ENCODE measurements at regions not wholly inside any gene's neighbourhood (a gene's known extent, or its start where the extent isn't known, plus 50 kb on each side); places are given as distances from the start of the nearest gene placed in this dataset.

- Histone ChIP-seq H3K36me3 (replicated peaks in 1 of 2) (no peaks in the 10 kb centered on the region), H3K4me3 (no peak overlapping the region), H3K27me3 (peaks cover 45% of the 10 kb centered on the region), H3K27ac (no peak overlapping the region), H3K9me3 (replicated peaks in 1 of 3) (no peaks in the 10 kb centered on the region), H3K4me1 (replicated peaks in 1 of 2) (no peaks in the 10 kb centered on the region)
- WGBS, 4 donors = 58 to 77% (median 73%) methylated on average over 3 of the region's 3 CpGs
- DNase-seq = no peak
- TF ChIP-seq POLR2A (IDR thresholded peaks at IDR 0.05) = no peak
- TF ChIP-seq CTCF (IDR thresholded peaks at IDR 0.05) = no peak
- intact Hi-C loops (cut with DNase I) = no loop called here
Measured at GRCh38 chr1:38787041-38787440, 72.5 kb downstream of the RRAGC start.

- H3K4me3 ChIP-seq = no peak overlapping the region
- DNase-seq = no peak
- no peaks in the 10 kb centered on the region for H3K9me3 ChIP-seq (replicated peaks in 1 of 3)
- 72 to 91% (median 76%) methylated on average over 6 of the region's 6 CpGs for WGBS, 4 donors
- no peak for TF ChIP-seq CTCF (IDR thresholded peaks at IDR 0.05)
- no peak for TF ChIP-seq POLR2A (IDR thresholded peaks at IDR 0.05)
- peaks cover 46% of the 10 kb centered on the region for H3K27me3 ChIP-seq
- intact Hi-C loops (cut with DNase I) = no loop called here
- no peaks in the 10 kb centered on the region for H3K36me3 ChIP-seq (replicated peaks in 1 of 2)
- H3K27ac ChIP-seq = no peak overlapping the region
- no peaks in the 10 kb centered on the region for H3K4me1 ChIP-seq (replicated peaks in 1 of 2)
Measured at GRCh38 chr1:38786040-38786436, 73.5 kb downstream of the RRAGC start.

GRCh38 chr1:38785285-38786039 is 74.1 kb downstream of the RRAGC start:
- Histone ChIP-seq H3K27ac (no peak overlapping the region), H3K4me3 (no peak overlapping the region), H3K36me3 (replicated peaks in 1 of 2) (no peaks in the 10 kb centered on the region), H3K9me3 (replicated peaks in 1 of 3) (no peaks in the 10 kb centered on the region), H3K27me3 (peaks cover 48% of the 10 kb centered on the region), H3K4me1 (replicated peaks in 1 of 2) (no peaks in the 10 kb centered on the region)
- intact Hi-C loops (cut with DNase I) = no loop called here
- TF ChIP-seq CTCF (IDR thresholded peaks at IDR 0.05) = no peak
- TF ChIP-seq POLR2A (IDR thresholded peaks at IDR 0.05) = no peak
- whole genome bisulfite sequencing, 4 donors = 52 to 68% (median 67%) methylated on average over 4 of the region's 4 CpGs
- DNase-seq = no peak

GRCh38 chr1:38784452-38785284 is 74.9 kb downstream of the RRAGC start:
- intact Hi-C loops (cut with DNase I) = no loop called here

More at GRCh38 chr1:38784452-38785284, 74.9 kb downstream of the RRAGC start:
- H3K27ac ChIP-seq = no peak overlapping the region
- no peak for DNase-seq
- TF ChIP-seq POLR2A (IDR thresholded peaks at IDR 0.05) (no peak), CTCF (IDR thresholded peaks at IDR 0.05) (no peak)
- no peaks in the 10 kb centered on the region for H3K9me3 ChIP-seq (replicated peaks in 1 of 3)
- peaks cover 56% of the 10 kb centered on the region for H3K27me3 ChIP-seq
- WGBS, 4 donors = 78 to 81% (median 79%) methylated on average over 6 of the region's 6 CpGs
- no peak overlapping the region for H3K4me3 ChIP-seq
- no peaks in the 10 kb centered on the region for H3K36me3 ChIP-seq (replicated peaks in 1 of 2)
- no peaks in the 10 kb centered on the region for H3K4me1 ChIP-seq (replicated peaks in 1 of 2)

Measured in adrenal gland (tissue), 9 donors.